ENCODE measurements at regions not wholly inside any gene's neighbourhood (a gene's known extent, or its start where the extent isn't known, plus 50 kb on each side); places are given as distances from the start of the nearest gene placed in this dataset.

GRCh38 chr3:103899328-103899727 lies 1464.5 kb downstream of the ZPLD1 start:
- Mint-ChIP-seq H3K27ac (no peak overlapping the region), H3K9me3 (no peaks in the 10 kb centered on the region), H3K4me3 (no peak overlapping the region), H3K27me3 (ENCODE audit: insufficient read depth, low read depth) (no peaks in the 10 kb centered on the region), H3K4me1 (no peaks in the 10 kb centered on the region), H3K36me3 (no peaks in the 10 kb centered on the region)
- H3K9me3 ChIP-seq (ENCODE audit: low read depth): no peaks in the 10 kb centered on the region
- no peaks in the 10 kb centered on the region for H3F3A ChIP-seq (ENCODE audit: low read depth)
- TF ChIP-seq CTCF (IDR thresholded peaks at IDR 0.05): no peak
- no peak for TF ChIP-seq EZH2phosphoT487 (IDR thresholded peaks at IDR 0.05)
- no peak for TF ChIP-seq EZH2 (IDR thresholded peaks at IDR 0.05)
- no peak overlapping the region for H2AFZ ChIP-seq (replicated peaks)
- H3K4me1 ChIP-seq: no peaks in the 10 kb centered on the region
- H3K4me2 ChIP-seq: no peak overlapping the region
- no peak overlapping the region for H3K27ac ChIP-seq
- H3K4me3 ChIP-seq: no peak overlapping the region
- no peaks in the 10 kb centered on the region for H4K20me1 ChIP-seq (ENCODE audit: low read depth)
- H3K27me3 ChIP-seq: no peaks in the 10 kb centered on the region
- H3K79me2 ChIP-seq (ENCODE audit: low read depth): no peaks in the 10 kb centered on the region
- no peak overlapping the region for H3K9ac ChIP-seq
- no peaks in the 10 kb centered on the region for H3K36me3 ChIP-seq
- DNase-seq (ENCODE audit: low spot score): no peak

- H3K4me1 ChIP-seq: no peaks in the 10 kb centered on the region
- Mint-ChIP-seq H3K36me3 (no peaks in the 10 kb centered on the region), H3K9me3 (no peaks in the 10 kb centered on the region), H3K4me1 (no peaks in the 10 kb centered on the region), H3K27ac (no peak overlapping the region), H3K27me3 (ENCODE audit: insufficient read depth, low read depth) (no peaks in the 10 kb centered on the region), H3K4me3 (no peak overlapping the region)
- H3K36me3 ChIP-seq: no peaks in the 10 kb centered on the region
- H4K20me1 ChIP-seq (ENCODE audit: low read depth): no peaks in the 10 kb centered on the region
- DNase-seq (ENCODE audit: low spot score): no peak
- H3K9me3 ChIP-seq (ENCODE audit: low read depth): no peaks in the 10 kb centered on the region
- no peaks in the 10 kb centered on the region for H3K27me3 ChIP-seq
- no peaks in the 10 kb centered on the region for H3F3A ChIP-seq (ENCODE audit: low read depth)
- H3K4me2 ChIP-seq: no peak overlapping the region
- no peak overlapping the region for H3K4me3 ChIP-seq
- H3K27ac ChIP-seq: no peak overlapping the region
- no peak overlapping the region for H2AFZ ChIP-seq (replicated peaks)
- no peak for TF ChIP-seq EZH2phosphoT487 (IDR thresholded peaks at IDR 0.05)
- TF ChIP-seq EZH2 (IDR thresholded peaks at IDR 0.05): no peak
- no peak for TF ChIP-seq CTCF (IDR thresholded peaks at IDR 0.05)
- no peaks in the 10 kb centered on the region for H3K79me2 ChIP-seq (ENCODE audit: low read depth)
- H3K9ac ChIP-seq: no peak overlapping the region
Measured at GRCh38 chr3:103904991-103905390, 1461.7 kb upstream of the ALCAM start.

- Histone ChIP-seq H3K9ac (no peak overlapping the region), H3K79me2 (ENCODE audit: low read depth) (no peaks in the 10 kb centered on the region), H3F3A (ENCODE audit: low read depth) (no peaks in the 10 kb centered on the region), H4K20me1 (ENCODE audit: low read depth) (no peaks in the 10 kb centered on the region), H3K4me2 (no peak overlapping the region), H3K9me3 (ENCODE audit: low read depth) (no peaks in the 10 kb centered on the region), H3K4me3 (no peak overlapping the region), H3K27ac (no peak overlapping the region), H2AFZ (replicated peaks) (no peak overlapping the region), H3K36me3 (no peaks in the 10 kb centered on the region), H3K4me1 (no peaks in the 10 kb centered on the region), H3K27me3 (no peaks in the 10 kb centered on the region)
- Mint-ChIP-seq H3K4me3 (no peak overlapping the region), H3K36me3 (no peaks in the 10 kb centered on the region), H3K9me3 (no peaks in the 10 kb centered on the region), H3K27ac (no peak overlapping the region), H3K27me3 (ENCODE audit: insufficient read depth, low read depth) (no peaks in the 10 kb centered on the region), H3K4me1 (no peaks in the 10 kb centered on the region)
- DNase-seq (ENCODE audit: low spot score): no peak
- no peak for TF ChIP-seq EZH2phosphoT487 (IDR thresholded peaks at IDR 0.05)
Measured at GRCh38 chr3:103906304-103906703, 1460.4 kb upstream of the ALCAM start.

- Mint-ChIP-seq H3K9me3 (no peaks in the 10 kb centered on the region), H3K27ac (no peak overlapping the region), H3K4me1 (no peaks in the 10 kb centered on the region), H3K4me3 (no peak overlapping the region), H3K36me3 (no peaks in the 10 kb centered on the region), H3K27me3 (ENCODE audit: insufficient read depth, low read depth) (no peaks in the 10 kb centered on the region)
- H3K4me3 ChIP-seq: no peak overlapping the region
- no peaks in the 10 kb centered on the region for H4K20me1 ChIP-seq (ENCODE audit: low read depth)
- DNase-seq (ENCODE audit: low spot score): no peak
- no peaks in the 10 kb centered on the region for H3K27me3 ChIP-seq
- no peaks in the 10 kb centered on the region for H3K4me1 ChIP-seq
- H3K36me3 ChIP-seq: no peaks in the 10 kb centered on the region
- H3K9me3 ChIP-seq (ENCODE audit: low read depth): no peaks in the 10 kb centered on the region
- no peaks in the 10 kb centered on the region for H3F3A ChIP-seq (ENCODE audit: low read depth)
- TF ChIP-seq EZH2 (IDR thresholded peaks at IDR 0.05) (no peak), EZH2phosphoT487 (IDR thresholded peaks at IDR 0.05) (no peak), CTCF (IDR thresholded peaks at IDR 0.05) (no peak)
- no peaks in the 10 kb centered on the region for H3K79me2 ChIP-seq (ENCODE audit: low read depth)
- H3K4me2 ChIP-seq: no peak overlapping the region
- no peak overlapping the region for H2AFZ ChIP-seq (replicated peaks)
- no peak overlapping the region for H3K9ac ChIP-seq
- H3K27ac ChIP-seq: no peak overlapping the region
Measured at GRCh38 chr3:103906808-103907207, 1459.9 kb upstream of the ALCAM start.

Measured in neural progenitor cell (in vitro differentiated cells).